Cardiac muscle cell (in vitro differentiated cells and primary cell): ENCODE measurements at regions not wholly inside any gene's neighbourhood (a gene's known extent, or its start where the extent isn't known, plus 50 kb on each side); places are given as distances from the start of the nearest gene placed in this dataset.

Source experiments
- DNase-seq, 2 donors: peaks; one replicate each; pipeline versions ENCODE4 v3.0.0 to v3.0.0-alpha.2; 2010 to 2017; ENCODE audit warnings: low read depth in 1 of 2, low spot score in 1 of 2
- H3K27ac ChIP-seq: fragments of 200-600 bp; sonication (generic); 2 replicates; pipeline ENCODE4 v1.5.1; 2016
- H3K27me3 ChIP-seq: fragments of 200-600 bp; sonication (generic); 2 replicates; pipeline ENCODE4 v1.6.0; 2016; ENCODE audit warnings: control low read depth
- H3K36me3 ChIP-seq: fragments of 200-600 bp; sonication (generic); 2 replicates; pipeline ENCODE4 v1.5.1; 2016; ENCODE audit warnings: control low read depth
- H3K4me1 ChIP-seq: fragments of 200-600 bp; sonication (generic); 2 replicates; pipeline ENCODE4 v1.8.1; 2017; ENCODE audit warnings: low read depth, mild to moderate bottlenecking, mixed run types
- H3K4me3 ChIP-seq: fragments of 200-600 bp; sonication (generic); 2 replicates; pipeline ENCODE4 v1.5.1; 2016; ENCODE audit warnings: mild to moderate bottlenecking
- H3K9me3 ChIP-seq: fragments of 200-600 bp; sonication (generic); 2 replicates; pipeline ENCODE4 v1.5.1; 2017; ENCODE audit warnings: low read depth, mild to moderate bottlenecking, control low read depth
- CTCF ChIP-seq: IDR thresholded peaks from 2 replicates; pipeline ENCODE4 v1.5.1; 2012; ENCODE audit warnings: low read depth, mild to moderate bottlenecking, low read length

GRCh38 chr18:53911200-53911599, 313.3 kb downstream of the MBD2 start:
- no peaks in the 10 kb centered on the region for H3K36me3 ChIP-seq
- H3K9me3 ChIP-seq: no peaks in the 10 kb centered on the region
- H3K27me3 ChIP-seq: no peaks in the 10 kb centered on the region
- TF ChIP-seq CTCF: no peak
- H3K27ac ChIP-seq: no peak overlapping the region
- no peak for DNase-seq
- no peak overlapping the region for H3K4me3 ChIP-seq
- no peaks in the 10 kb centered on the region for H3K4me1 ChIP-seq

DNA sequence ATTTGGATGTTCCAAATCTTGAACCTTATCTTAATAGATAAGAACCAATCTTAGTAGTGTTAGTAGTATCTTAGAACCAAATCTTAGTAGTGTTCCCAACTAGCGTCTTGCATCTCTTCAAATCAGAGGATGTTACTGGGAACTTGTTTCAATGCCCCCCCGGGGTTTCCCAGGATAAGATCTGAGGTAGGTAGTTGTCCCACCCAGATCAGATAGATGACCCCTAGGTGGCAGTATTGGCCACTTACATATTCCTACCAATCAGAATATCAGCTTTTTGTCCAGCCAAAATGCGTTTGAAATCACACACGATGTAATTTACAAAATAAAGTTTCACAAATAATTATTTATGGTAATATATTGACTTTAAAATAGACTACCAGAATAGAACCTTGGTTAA, 314.8 kb downstream of the MBD2 start:
- DNase-seq: no peak
- no peak for TF ChIP-seq CTCF
- Histone ChIP-seq H3K9me3 (no peaks in the 10 kb centered on the region), H3K4me3 (no peak overlapping the region), H3K27ac (no peak overlapping the region), H3K36me3 (no peaks in the 10 kb centered on the region), H3K27me3 (no peaks in the 10 kb centered on the region), H3K4me1 (no peaks in the 10 kb centered on the region)

GRCh38 chr18:53907921-53908320, 316.5 kb downstream of the MBD2 start:
- Histone ChIP-seq H3K27ac (no peak overlapping the region), H3K4me1 (no peaks in the 10 kb centered on the region), H3K4me3 (no peak overlapping the region), H3K36me3 (no peaks in the 10 kb centered on the region), H3K27me3 (no peaks in the 10 kb centered on the region), H3K9me3 (no peaks in the 10 kb centered on the region)
- no peak for DNase-seq
- no peak for TF ChIP-seq CTCF

GRCh38 chr18:53906681-53907080, 317.8 kb downstream of the MBD2 start:
- DNase-seq: peak in 1 of 2 donors; percentile 6
- H3K9me3 ChIP-seq: no peaks in the 10 kb centered on the region
- H3K27ac ChIP-seq: no peak overlapping the region
- H3K36me3 ChIP-seq: no peaks in the 10 kb centered on the region
- H3K4me1 ChIP-seq: no peaks in the 10 kb centered on the region
- H3K4me3 ChIP-seq: no peak overlapping the region
- TF ChIP-seq CTCF: no peak
- no peaks in the 10 kb centered on the region for H3K27me3 ChIP-seq

DNA sequence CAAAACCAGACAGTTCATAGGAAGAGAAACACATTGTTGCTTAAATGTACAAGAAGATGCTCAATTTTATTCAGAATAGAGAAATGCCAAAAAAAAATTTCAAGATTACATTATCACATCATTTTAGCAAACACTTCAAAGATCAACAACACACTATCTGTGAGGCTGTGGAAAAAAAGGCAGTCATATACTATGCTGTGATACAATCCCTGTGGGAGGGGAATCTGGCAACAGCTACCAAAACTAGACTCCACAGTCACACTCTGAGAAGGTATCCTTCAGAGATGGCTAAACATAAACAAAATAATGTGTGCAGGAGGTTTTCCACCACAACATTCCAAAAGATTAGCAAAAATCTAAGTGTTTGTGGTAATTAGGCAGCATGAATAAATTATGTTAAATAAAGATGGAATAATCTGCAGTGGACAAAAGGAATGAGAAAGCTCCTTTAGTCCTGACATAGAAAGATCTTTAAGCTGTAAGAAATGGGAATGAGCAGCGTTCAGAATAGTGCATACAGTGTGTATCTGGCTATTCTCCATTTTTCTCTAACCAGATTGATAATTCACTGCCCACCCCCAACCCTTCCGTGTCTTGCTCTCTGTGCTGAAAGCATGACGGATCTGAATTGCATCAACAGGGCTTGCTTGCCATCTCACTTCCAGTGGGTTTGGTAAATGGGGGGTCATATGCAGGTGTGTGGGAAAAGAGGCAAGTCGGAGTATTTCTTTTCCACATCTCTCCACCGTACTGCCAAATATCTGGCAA, 329.6 kb downstream of the MBD2 start:
- H3K4me3 ChIP-seq: no peak overlapping the region
- no peaks in the 10 kb centered on the region for H3K4me1 ChIP-seq
- TF ChIP-seq CTCF: no peak
- no peaks in the 10 kb centered on the region for H3K9me3 ChIP-seq
- H3K27ac ChIP-seq: no peak overlapping the region
- no peak for DNase-seq
- H3K27me3 ChIP-seq: no peaks in the 10 kb centered on the region
- no peaks in the 10 kb centered on the region for H3K36me3 ChIP-seq
